AG10803 (cell line): ENCODE measurements at regions not wholly inside any gene's neighbourhood (a gene's known extent, or its start where the extent isn't known, plus 50 kb on each side); places are given as distances from the start of the nearest gene placed in this dataset.

Source experiments
- DNase-seq: peaks from one replicate; pipeline ENCODE4 v3.0.0; 2010; ENCODE audit warnings: low read depth
- H3K4me3 ChIP-seq: 2 replicates; pipeline ENCODE4 v1.5.1; 2011; ENCODE audit warnings: mild to moderate bottlenecking, low read length, control low read depth
- CTCF ChIP-seq: conservative IDR thresholded peaks from 2 replicates; pipeline ENCODE4 v1.5.1; 2011; ENCODE audit warnings: mild to moderate bottlenecking, low read length, control low read depth, inconsistent platforms

GRCh38 chr20:4584510-4584909, 101.7 kb upstream of the PRNP start:
- H3K4me3 ChIP-seq = no peak overlapping the region
- DNase-seq = no peak

GRCh38 chr20:4581838-4582237, 104.4 kb upstream of the PRNP start:
- no peak for TF ChIP-seq CTCF
- no peak for DNase-seq
- no peak overlapping the region for H3K4me3 ChIP-seq

More at GRCh38 chr20:4584510-4584909, 101.7 kb upstream of the PRNP start:
- TF ChIP-seq CTCF = no peak

GRCh38 chr20:4578375-4578774, 107.9 kb upstream of the PRNP start:
- no peak for DNase-seq
- no peak overlapping the region for H3K4me3 ChIP-seq
- TF ChIP-seq CTCF = no peak

GRCh38 chr20:4574356-4574690, 111.9 kb upstream of the PRNP start:
- no peak for DNase-seq
- no peak for TF ChIP-seq CTCF
- H3K4me3 ChIP-seq = no peak overlapping the region

DNA sequence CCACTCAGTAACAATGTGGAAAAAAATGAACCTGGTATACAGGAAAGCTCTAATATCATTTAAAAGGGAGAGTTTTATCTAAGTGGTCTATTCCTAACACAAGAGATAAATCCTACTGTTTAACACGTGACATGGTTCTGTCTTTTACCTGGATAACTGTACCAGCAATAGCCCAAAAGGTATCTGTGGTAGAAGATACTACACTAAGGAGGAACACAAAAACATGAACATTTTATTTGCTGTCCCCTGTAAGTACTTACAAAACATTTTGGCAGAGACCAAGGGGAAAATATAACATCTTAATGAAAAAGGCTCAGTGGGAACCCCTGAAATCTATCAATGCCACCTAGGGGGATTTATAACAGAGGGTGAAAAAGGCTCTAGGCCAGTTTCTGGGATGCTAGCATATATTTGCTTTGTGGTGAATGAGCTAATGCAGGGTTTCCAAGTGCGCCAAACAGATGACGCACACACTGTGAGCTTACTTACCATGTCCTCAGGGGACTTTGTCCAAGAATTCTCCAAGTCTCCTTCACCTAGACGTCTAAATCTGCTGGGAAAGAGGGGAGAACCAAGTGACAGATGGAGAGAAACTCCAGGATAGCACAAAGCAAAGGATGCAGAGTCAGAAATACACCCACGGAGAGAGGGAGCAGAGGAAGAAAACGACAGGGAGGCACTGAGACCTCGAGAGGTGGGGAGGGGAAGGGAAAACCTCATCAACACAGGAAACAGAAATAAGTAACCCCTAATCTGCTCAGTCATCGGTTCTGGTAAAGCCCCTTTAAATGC, 112.5 kb upstream of the PRNP start:
- H3K4me3 ChIP-seq = peak overlapping the region; percentile 31; the same call in 1 of the 2 replicates
- DNase-seq = peak; percentile 93
- TF ChIP-seq CTCF = no peak

- no peak for TF ChIP-seq CTCF
Observed at GRCh38 chr20:4571759-4572531, 114.3 kb upstream of the PRNP start.

DNA sequence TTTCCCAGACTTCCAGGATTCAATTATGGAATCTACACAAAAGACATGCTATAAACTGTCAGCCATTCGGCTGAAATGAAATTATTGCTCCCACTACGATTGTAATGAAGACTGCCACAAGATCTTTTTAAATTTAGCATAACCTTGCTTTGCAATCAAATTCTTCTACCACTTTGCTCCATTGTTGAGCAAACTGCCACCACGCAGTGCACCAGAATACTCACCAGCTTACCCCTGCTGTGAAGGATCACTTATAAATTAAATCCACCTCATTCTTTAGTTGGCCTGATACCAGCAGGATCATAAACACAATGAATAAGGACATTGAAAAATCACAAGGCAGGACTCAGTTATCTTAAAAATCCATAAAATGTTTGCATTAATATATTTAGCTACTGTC, 116.4 kb upstream of the PRNP start:
- H3K4me3 ChIP-seq = no peak overlapping the region
- DNase-seq = no peak
- TF ChIP-seq CTCF = no peak

More at GRCh38 chr20:4571759-4572531, 114.3 kb upstream of the PRNP start:
- peak; percentile 34 for DNase-seq
- no peak overlapping the region for H3K4me3 ChIP-seq
